Skin epidermis (tissue), 12 donors: ENCODE measurements at regions not wholly inside any gene's neighbourhood (a gene's known extent, or its start where the extent isn't known, plus 50 kb on each side); places are given as distances from the start of the nearest gene placed in this dataset.
"Not testable (repeated sequence)": the region's sequence is repeated elsewhere in the genome, so short reads cannot be mapped to it uniquely, and the experiment has no call there.

Experiments
- H3K27ac ChIP-seq, 21 experiments: fragments of 200-600 bp; sonication (generic) in 11 of 21; one replicate each; pipeline ENCODE4 v1.5.0; 2020; ENCODE audit warnings: mild to moderate bottlenecking in 3 of 21, inconsistent platforms in 2 of 21, moderate library complexity in 2 of 21
- H3K4me3 ChIP-seq, 7 experiments: fragments of 200-600 bp; sonication (generic) in 2 of 7; one replicate each; pipeline ENCODE4 v1.5.0; 2020; ENCODE audit warnings: inconsistent platforms in 2 of 7, mild to moderate bottlenecking in 2 of 7, moderate library complexity in 1 of 7

DNA sequence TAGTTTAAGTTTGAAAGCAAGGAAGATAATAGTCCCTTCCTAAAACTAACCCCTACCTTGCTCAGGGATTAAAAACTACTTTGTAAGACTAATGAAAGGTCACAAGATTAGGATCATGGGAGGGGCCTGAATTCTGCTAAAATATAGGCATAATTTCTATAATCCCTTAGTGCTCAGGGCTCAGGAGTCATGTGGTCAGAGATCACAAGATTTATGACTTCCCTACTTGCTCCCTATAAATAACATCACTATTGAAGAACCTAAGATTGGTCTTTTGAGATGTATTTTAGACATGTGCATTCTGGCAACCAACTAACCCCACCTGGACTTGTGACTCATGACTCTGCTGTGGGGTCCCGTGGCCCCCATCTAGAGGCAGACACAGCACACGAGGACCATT is 81.1 kb downstream of the STMND1 start:
- Histone ChIP-seq H3K4me3 (no peak overlapping the region), H3K27ac (no peak overlapping the region)

DNA sequence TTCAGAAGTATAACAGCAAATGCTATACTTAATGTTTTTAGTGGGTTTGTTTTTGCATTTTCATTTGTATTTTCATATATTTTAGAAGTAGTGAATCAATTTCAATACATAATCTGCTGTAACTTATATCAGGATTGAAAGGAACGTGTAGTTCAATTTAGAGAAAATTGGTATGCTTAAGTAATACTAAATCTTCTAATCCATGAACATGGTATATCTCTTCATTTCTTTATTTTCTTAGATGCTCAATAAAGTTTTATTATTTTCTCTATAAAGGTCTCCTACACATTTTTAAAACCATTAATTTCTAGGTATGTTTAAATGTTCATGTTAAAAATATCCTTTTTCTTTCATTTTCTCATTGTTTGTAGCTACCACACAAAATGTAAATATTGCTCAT is 85.1 kb downstream of the STMND1 start:
- H3K27ac ChIP-seq, result no peak overlapping the region
- H3K4me3 ChIP-seq, result no peak overlapping the region

DNA sequence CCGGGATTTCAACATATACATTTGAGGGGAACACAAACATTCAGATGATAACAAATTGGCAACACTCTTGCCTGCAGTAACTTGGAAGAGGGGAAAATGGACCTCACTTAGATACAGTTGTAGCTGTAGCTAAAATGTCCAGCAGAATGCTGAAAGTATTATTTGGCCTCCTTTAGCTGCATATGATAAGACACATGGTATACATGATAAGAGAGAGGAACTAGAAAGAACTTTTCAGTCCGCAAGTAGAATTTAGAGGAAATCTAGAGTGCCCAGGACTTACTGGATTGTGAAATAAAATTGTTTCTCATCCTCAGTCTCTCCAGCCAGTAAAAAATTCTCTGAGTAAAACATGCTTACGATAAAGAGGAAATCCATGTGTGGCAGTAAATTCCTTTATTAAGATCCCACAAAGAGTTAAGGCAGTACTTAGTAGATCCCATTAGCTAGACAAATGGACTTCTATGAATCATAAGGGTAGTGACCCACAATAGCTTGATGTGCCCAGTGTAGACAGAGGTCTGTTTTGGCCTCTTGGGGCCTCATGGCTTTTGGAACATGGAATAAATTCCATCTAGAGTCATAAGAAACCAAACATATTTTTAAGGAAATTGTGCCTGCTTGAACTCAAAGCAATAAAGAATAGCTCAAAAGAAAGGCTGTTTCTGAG is 87.9 kb upstream of the RBM24 start:
- H3K27ac ChIP-seq, result no peak overlapping the region
- H3K4me3 ChIP-seq, result no peak overlapping the region

DNA sequence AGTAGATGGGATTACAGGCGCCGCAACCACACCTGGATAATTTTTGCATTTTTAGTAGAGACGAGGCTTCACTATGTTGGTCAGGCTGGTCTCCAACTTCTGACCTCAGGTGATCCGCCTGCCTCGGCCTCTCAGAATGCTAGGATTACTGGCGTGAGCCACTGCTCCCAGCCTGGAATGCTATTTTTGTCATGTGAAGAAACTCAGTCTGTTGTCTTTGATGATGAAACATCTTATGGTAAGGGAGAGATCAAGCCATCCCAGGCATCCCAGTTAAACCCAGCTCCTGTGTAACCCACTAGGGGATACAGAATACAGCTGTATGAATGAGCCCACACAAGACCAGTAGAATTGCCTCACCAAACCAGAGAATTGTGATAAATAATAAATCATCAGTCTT is 83.6 kb upstream of the RBM24 start:
- Histone ChIP-seq H3K27ac (no peak overlapping the region), H3K4me3 (no peak overlapping the region)

DNA sequence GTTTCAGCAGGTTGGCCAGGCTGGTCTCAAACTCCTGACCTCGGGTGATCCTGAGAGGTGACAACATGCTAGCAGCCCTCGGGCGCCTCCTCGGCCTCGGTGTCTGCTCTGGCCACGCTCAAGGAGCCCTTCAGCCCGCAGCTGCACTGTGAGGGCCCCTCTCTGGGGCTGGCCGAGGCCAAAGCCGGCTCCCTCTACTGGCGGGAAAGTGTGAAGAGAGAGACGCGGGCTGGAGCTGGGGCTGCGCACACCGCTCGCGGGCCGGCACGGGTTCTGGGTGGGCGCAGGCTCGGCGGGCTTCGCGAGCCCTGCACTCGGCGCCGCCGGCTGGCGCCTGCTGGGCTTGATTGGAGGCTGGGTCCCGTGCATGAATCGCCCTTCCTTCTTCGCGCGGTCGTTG is 80.8 kb upstream of the RBM24 start:
- H3K4me3 ChIP-seq, result no peak overlapping the region

DNA sequence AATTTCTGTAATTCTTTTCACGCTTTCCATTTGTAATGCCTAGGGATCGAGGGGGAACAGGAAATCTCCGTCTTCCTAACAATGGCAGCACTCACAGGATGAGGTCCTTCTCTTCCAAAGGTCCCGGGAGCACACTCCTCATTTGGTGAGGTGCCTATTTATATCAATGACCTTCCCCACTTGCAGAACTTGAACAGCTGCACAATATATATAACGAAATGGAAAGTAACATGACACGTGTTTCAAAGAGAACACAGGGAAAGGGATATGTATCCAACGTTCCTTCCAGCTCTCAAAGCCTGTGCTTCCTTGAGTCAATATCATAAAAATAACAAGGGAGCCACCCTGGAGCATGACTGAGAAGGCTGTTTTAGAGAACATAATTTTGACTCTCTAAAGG is 78.6 kb upstream of the RBM24 start:
- Histone ChIP-seq H3K27ac (no peak overlapping the region), H3K4me3 (no peak overlapping the region)

More for the DNA sequence above, 80.8 kb upstream of the RBM24 start:
- H3K27ac ChIP-seq, result no peak overlapping the region

DNA sequence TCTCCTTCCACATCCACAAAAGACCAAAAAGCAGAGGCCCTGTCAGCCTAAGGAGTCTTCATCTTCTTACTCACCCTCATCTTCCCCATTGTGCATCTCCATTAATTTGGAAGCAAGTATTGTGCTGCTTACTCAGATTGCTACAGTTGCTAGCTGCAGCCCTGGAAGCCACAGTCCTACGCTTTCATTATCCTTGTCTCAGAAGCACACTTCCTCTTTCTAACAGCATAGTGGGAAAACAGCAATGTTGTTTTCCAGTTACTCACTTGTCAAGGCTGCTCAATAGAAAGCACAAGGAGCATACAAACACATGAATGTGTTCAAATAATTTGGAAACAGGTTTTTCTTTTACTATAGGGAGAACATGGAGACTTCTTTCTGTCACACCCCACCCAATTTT is 76.6 kb upstream of the RBM24 start:
- Histone ChIP-seq H3K27ac (no peak overlapping the region), H3K4me3 (no peak overlapping the region)

DNA sequence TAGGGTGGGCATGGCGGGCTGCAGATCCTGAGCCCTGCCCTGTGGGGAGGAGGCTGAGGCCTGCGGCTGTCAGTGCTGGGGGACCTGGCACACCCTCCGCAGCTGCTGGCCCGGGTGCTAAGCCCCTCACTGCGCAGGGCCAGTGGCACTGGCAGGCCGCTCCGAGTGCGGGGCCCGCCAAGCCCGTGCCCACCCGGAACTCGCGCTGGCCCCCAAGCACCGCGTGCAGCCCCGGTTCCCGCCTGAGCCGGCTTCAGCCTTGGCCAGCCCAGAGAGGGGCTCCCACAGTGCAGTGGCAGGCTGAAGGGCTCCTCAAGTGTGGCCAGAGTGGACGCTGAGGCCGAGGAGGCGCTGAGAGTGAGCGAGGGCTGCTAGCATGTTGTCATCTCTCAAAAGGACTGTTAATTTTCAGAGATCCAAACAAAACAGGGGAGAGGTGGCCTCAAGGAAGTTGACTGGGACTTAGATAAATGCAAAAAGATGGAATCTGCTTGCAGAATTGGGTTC is 74.5 kb upstream of the RBM24 start:
- H3K4me3 ChIP-seq, result no peak overlapping the region
- H3K27ac ChIP-seq, result no peak overlapping the region

DNA sequence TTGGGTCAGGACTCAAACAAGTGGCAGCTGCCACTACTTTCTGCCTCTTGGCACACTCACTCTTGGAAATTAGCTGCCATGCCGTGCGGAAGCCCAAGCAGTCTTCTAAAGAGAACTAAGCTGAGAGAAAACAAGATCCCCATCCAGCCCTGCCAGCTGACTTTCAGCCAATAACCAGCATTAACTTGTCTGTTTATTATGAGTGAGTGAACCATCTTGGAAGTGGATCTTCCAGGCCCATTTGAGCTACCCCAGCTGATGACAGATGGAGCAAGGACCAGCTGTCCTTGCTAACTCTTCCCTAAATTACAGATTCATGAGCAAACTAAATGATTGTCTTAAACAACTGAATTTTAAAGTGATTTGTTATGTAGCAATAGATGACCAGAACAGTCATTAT is 73.9 kb upstream of the RBM24 start:
- Histone ChIP-seq H3K27ac (no peak overlapping the region), H3K4me3 (no peak overlapping the region)

DNA sequence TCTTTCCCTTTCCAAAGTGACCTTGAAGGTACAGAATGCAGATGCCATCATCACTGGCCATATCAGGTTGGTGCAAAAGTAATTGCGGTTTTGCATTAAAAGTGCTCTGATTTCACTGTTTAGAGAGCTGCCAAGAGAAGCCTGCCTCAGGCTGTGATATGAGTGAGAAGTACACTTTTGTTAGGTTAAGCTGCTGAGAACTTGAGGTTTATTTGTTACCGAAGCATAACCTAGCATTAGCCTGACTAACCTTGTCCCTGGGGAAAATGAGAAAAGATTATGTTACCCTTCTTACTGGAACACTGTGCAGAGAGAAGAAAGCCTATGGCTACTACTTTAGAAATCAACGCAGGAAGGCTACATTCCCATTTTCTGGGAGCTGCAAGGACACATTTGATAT is 70.5 kb upstream of the RBM24 start:
- H3K27ac ChIP-seq, result no peak overlapping the region
- no peak overlapping the region for H3K4me3 ChIP-seq

DNA sequence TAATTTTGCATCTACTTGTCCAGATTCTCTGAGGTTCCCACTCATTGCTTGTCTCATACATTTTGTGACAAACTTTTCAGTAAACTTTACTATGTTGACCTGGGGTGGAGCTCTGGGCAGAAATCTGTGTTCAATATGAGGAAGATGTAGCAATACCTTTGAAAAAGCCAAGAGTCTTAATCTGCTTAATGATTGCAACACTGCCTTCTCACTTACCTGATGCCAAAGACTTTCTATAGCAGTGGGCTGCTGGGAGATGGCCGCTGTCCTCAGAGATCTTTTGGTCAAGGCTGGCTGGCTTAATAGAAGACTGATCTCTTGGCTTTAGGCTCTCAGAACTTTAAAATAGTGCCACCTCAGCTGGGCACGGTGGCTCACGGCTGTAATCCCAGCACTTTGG is 70.1 kb upstream of the RBM24 start:
- Histone ChIP-seq H3K27ac (no peak overlapping the region), H3K4me3 (no peak overlapping the region)

DNA sequence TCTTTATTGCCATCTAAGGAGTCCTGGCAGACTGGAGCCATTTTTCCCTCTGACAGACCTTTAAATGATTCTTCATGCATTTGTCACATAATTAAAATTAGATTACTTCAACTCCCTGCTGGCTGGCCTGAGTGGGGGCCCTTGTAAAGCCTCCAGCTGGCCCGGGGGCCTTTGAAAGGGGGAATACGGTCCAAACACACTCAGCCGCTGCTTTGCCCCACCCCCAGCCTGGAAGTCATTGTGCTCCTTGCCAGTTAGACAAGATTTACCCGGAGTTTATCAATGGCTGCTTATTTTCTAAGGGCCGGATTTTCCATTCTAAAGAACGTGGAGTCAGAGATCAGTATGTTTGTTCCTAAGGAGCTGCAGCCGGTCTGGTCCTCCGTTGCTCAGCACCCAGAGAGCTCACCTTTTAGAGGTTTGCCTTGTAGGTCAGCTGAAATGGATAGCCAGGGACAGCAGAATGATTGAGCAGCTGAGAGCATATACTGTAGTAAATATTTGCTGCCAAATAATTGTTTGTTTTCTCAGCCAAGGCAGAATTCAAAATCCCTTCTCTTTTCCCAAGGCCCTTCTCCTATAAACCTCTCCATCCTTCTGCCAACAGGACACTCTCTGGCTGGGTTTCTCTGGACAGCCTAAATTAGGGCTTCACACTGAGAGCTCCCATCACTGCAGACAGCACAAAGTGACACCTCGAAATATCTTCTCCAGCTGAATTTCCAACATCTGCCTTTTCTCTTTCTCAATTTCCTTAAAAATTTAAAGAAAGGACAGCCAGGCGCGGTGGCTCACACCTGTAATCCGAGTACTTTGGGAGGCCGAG is 68.4 kb upstream of the RBM24 start:
- Histone ChIP-seq H3K27ac (peak overlapping the region in 1 of 21 experiments; percentile 18), H3K4me3 (no peak overlapping the region)

DNA sequence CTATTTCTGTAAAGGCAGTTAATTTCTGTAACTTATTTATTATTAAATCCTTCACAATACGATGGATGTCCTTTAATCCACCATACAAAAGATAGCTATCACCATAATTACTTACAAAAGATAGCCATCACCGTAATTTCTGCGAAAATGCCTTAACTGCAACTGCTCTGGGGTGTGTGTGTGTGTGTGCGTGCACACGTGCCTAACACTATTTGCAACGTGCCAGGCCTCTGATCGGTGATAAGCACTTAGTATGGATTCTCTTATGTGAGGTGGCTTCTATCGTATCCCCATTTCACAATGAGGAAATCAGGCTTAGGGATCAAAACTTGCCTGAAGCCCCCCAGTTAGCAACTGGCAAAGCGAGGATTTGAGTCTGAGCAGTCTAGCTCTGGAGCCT is 67.1 kb upstream of the RBM24 start:
- H3K27ac ChIP-seq, result no peak overlapping the region
- H3K4me3 ChIP-seq, result no peak overlapping the region

DNA sequence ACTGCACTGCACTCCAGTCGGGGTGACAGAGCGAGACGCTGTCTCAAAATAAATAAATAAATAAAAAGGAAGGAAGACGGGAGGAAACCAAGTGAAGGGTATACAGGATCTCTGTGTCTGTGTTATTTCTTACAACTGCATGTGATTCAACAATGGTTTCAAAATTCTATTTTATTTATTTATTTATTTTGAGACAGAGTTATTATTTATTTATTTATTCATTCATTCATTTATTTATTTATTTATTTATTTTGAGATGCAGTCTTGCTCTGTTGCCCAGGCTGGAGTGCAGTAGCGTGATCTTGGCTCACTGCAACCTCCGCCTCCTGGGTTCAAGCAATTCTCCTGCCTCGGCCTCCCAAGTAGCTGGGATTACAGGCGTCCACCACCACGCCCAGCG is 64.2 kb upstream of the RBM24 start:
- not testable (repeated sequence) for H3K27ac ChIP-seq, H3K4me3 ChIP-seq

DNA sequence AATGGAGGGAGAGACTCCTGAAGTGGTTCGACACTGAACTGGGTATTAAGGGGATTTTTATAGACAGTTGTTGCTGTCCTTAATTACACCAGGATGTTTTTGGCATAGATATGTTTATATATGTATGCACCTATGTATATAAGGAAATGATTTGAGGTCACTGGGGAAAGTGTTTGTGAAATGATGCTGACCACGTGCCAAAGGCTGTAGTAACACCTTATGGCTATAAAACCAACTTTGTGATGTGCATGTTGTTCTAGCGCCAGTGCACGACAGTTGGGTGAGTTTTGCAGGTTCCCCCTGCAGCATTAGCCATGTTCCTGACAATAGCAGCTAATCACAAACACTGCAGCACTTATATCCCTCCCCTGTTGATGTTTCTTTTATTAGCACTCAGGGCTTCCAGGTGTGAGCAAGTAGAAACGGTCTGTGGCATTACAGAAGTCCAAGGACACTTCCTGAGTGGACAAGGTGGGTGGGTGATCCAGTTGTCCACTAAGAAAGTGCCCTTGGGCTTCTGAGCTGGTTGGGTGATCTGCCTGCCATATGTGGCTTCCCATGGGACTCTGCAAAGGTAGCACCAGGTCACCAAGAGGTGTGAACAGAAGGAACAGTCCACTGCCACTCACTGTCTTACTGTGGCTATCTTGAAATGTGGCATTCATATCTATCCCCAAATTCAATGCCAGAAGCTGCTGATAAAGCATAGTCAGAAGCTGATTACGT is 63.0 kb upstream of the RBM24 start:
- Histone ChIP-seq H3K4me3 (no peak overlapping the region), H3K27ac (no peak overlapping the region)

DNA sequence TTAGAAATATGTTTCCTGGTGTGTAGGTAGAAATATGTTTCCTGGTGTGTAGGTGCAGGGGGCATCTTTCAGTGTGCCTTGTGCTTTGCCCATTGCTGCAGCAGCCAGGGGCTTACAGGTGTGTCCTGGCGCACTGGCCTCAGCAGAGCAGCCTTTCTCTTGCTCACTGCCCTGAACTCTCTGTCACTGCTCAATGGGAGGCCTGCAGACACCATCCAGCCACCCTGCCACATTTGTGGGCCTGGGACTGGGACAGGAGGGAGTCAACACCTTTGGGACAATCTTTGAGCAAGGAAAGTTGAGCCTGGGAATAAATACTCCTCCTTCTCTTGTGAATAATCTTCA is 62.4 kb upstream of the RBM24 start:
- Histone ChIP-seq H3K27ac (no peak overlapping the region), H3K4me3 (no peak overlapping the region)

DNA sequence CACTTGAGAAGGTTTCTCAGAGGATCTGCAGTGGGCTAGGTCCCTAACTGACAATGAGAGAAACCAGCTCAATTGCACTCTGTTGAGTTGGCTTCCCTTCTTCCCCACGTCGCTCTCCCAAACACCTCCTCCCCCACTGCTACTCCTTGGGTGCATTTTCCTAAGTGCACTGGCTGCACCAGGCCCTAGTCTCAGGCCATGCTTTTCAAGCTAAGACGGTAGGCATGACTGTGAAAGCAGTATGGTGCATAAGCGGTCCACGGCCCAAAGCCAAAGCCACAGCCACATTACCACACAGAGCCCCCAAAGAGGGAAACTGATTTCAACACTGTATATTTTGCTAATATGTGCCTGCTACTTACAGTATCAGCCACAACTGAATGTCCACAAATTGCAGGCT is 62.1 kb upstream of the RBM24 start:
- no peak overlapping the region for H3K27ac ChIP-seq
- no peak overlapping the region for H3K4me3 ChIP-seq

DNA sequence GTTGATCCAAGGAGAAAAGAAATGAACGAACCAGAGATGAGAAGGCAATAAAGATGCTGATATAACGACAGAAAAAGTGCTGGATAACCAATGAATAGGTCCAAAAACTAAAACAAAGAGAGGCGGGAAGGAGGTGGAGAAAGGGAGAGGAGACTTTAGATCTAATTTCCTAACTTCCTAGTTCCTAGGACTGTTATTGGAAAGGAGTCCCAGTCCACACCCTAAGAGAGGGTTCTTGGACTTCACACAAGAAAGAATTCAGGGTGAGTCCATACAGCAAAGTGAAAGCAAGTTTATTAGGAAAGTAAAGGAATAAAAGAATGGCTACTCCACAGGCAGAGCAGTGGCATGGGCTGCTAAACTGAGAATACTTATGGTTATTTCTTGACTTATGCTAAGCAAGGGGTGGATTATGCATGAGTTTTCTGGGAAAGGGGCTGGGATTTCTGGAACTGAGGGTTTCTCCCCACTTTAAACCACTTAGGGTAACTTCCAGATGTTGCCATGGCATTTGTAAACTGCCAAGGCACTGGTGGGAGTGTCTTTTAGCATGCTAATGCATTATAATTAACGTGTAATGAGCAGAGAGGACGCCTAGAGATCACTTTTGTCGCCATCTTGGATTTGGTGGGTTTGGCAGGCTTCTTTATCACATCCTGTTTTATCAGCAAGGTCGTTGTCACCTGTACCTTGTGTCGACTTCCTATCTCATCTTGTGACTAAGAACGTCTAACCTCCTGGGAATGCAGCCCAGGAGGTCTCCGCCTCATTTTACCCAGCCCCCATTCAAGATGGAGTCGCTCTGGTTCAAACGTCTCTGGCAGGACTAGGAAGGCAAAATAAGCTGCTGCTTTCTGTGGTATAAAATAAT is 60.9 kb upstream of the RBM24 start:
- Histone ChIP-seq H3K27ac (peak overlapping the region in 1 of 21 experiments; percentile 5), H3K4me3 (no peak overlapping the region)

DNA sequence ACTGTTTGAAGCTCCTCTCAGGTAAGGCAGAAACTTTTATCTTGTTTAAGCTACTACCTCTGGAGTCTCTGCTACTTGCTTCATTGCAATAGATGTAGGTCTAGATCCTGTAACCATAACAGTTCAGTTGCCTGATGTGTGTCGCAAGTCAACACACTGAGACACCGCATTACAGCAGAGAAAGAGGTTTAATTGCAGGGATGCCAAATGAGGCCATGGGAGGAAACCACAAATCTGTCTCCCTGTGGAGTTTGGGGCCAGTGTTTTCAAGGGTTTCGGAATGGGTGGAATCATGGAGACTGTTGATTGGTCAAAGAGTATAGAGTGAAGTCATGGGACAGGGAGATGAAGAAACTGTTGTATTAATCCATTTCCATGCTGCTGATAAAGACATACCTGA is 57.1 kb upstream of the RBM24 start:
- no peak overlapping the region for H3K27ac ChIP-seq
- H3K4me3 ChIP-seq, result no peak overlapping the region

DNA sequence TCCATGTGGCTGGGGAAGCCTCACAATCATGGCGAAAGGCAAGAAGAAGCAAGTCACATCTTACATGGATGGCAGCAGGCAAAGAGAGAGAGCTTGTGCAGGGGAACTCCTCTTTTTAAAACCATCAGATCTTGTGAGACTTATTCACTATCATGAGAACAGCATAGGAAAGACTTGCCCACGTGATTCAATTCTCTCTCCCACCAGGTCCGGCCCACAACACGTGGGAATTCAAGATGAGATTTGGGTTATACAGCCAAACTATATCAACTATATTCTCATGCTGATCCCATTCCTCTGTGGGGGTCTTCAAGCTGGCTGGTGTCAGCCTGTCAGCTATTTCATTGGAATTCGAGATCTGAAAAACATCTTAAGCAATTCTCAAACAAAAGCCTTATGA is 56.7 kb upstream of the RBM24 start:
- H3K4me3 ChIP-seq, H3K27ac ChIP-seq: not testable (repeated sequence)
